Keratinocyte (primary cell): ENCODE measurements at regions not wholly inside any gene's neighbourhood (a gene's known extent, or its start where the extent isn't known, plus 50 kb on each side); places are given as distances from the start of the nearest gene placed in this dataset.

ENCODE experiments used
- DNase-seq: peaks from one replicate; pipeline ENCODE4 v3.0.0-alpha.2; 2011; ENCODE audit warnings: low read depth, missing footprints, low spot score
- FAIRE-seq: peaks from 2 replicates; lab custom pipeline; 2011; peaks lifted over from hg19 to GRCh38; lab: Jason Lieb, UNC
- H2AFZ ChIP-seq: 2 replicates; pipeline ENCODE4 v1.6.0; 2012; ENCODE audit warnings: low read length, control low read depth, inconsistent platforms; ENCODE audit not compliant: control insufficient read depth
- H3K27ac ChIP-seq: 2 replicates; pipeline ENCODE4 v1.5.1; 2011; ENCODE audit warnings: low read length; ENCODE audit not compliant: control insufficient read depth, insufficient read depth
- H3K27me3 ChIP-seq: 3 replicates; pipeline ENCODE4 v1.6.0; 2011; ENCODE audit warnings: low read length; ENCODE audit not compliant: control insufficient read depth, insufficient read depth; ENCODE audit errors: extremely low read depth
- H3K36me3 ChIP-seq, 2 experiments: 2 replicates in 1 of 2; 3 replicates in 1 of 2; pipeline ENCODE4 v1.5.1; 2011; ENCODE audit warnings: low read length in 2 of 2, mild to moderate bottlenecking in 1 of 2; ENCODE audit not compliant: control insufficient read depth in 2 of 2, insufficient read depth in 2 of 2; ENCODE audit errors: extremely low read depth in 1 of 2
- H3K4me1 ChIP-seq: 3 replicates; pipeline ENCODE4 v1.5.1; 2011; ENCODE audit warnings: low read length; ENCODE audit not compliant: control insufficient read depth, insufficient read depth; ENCODE audit errors: extremely low read depth
- H3K4me2 ChIP-seq: 3 replicates; pipeline ENCODE4 v1.6.0; 2011; ENCODE audit warnings: low read depth, low read length; ENCODE audit not compliant: control insufficient read depth, insufficient read depth; ENCODE audit errors: extremely low read depth
- H3K4me3 ChIP-seq, 3 experiments: fragments of 200-600 bp in 1 of 3; sonication (generic) in 1 of 3; 2 replicates in 2 of 3; 3 replicates in 1 of 3; pipeline ENCODE4 v1.5.1; 2011 to 2016; ENCODE audit warnings: low read length in 3 of 3, mild to moderate bottlenecking in 3 of 3, control low read depth in 2 of 3, inconsistent platforms in 1 of 3, low read depth in 1 of 3, mixed read lengths in 1 of 3, mixed run types in 1 of 3, moderate library complexity in 1 of 3; ENCODE audit not compliant: control insufficient read depth in 2 of 3, insufficient read depth in 2 of 3; ENCODE audit errors: extremely low read depth in 1 of 3
- H3K79me2 ChIP-seq: 2 replicates; pipeline ENCODE4 v1.6.0; 2012; ENCODE audit warnings: low read length; ENCODE audit not compliant: control insufficient read depth, insufficient read depth
- H3K9ac ChIP-seq: 3 replicates; pipeline ENCODE4 v1.6.0; 2011; ENCODE audit warnings: low read length; ENCODE audit not compliant: control insufficient read depth, insufficient read depth; ENCODE audit errors: extremely low read depth
- H3K9me1 ChIP-seq: 3 replicates; pipeline ENCODE4 v1.6.0; 2011; ENCODE audit warnings: low read length; ENCODE audit not compliant: control insufficient read depth, insufficient read depth; ENCODE audit errors: extremely low read depth
- H3K9me3 ChIP-seq: 2 replicates; pipeline ENCODE4 v1.5.1; 2012; ENCODE audit warnings: low read depth, low read length; ENCODE audit not compliant: control insufficient read depth
- H4K20me1 ChIP-seq: 3 replicates; pipeline ENCODE4 v1.6.0; 2011; ENCODE audit warnings: low read length; ENCODE audit not compliant: control insufficient read depth, insufficient read depth; ENCODE audit errors: extremely low read depth
- CTCF ChIP-seq, 3 experiments: IDR thresholded peaks in 1 of 3; conservative IDR thresholded peaks in 1 of 3; optimal IDR thresholded peaks in 1 of 3; 2 replicates in 2 of 3; 3 replicates in 1 of 3; pipeline versions ENCODE3 to v1.5.1; 2011; ENCODE audit warnings: low read length in 3 of 3, mild to moderate bottlenecking in 3 of 3, moderate library complexity in 2 of 3, control low read depth in 1 of 3, inconsistent platforms in 1 of 3; ENCODE audit not compliant: insufficient read depth in 2 of 3; ENCODE audit errors: extremely low read depth in 1 of 3
- EZH2 ChIP-seq: IDR thresholded peaks from one replicate; pipeline ENCODE4 v1.6.1; 2012; ENCODE audit warnings: inconsistent platforms, mild to moderate bottlenecking, low read length, moderate library complexity
- dilution Hi-C: fragments of 300-500 bp; cut with MboI; formaldehyde crosslinking; loops from one replicate; pipeline ENCODE4 v1.7.0; 2020; ENCODE audit warnings: low sequenced_read_pairs; ENCODE audit not compliant: extremely low pct_ligation_motif_present

GRCh38 chr13:19056355-19056880 lies 125.2 kb downstream of the TUBA3C start:
- TF ChIP-seq CTCF (optimal IDR thresholded peaks at IDR 0.05 in 1 of 3, IDR thresholded peaks at IDR 0.05 in 1 of 3, conservative IDR thresholded peaks at IDR 0.05 in 1 of 3; ENCODE audit: extremely low read depth in 1 of 3, insufficient read depth in 2 of 3, low read length in 3 of 3), result no peak
- H2AFZ ChIP-seq, result no peak overlapping the region
- no peak for FAIRE-seq

GRCh38 chr13:19055611-19056010 lies 126.0 kb downstream of the TUBA3C start:
- peaks cover 23% of the 10 kb centered on the region for H3K9me3 ChIP-seq
- no peaks in the 10 kb centered on the region for H3K4me1 ChIP-seq
- H2AFZ ChIP-seq, result no peak overlapping the region
- DNase-seq, result no peak
- H3K27ac ChIP-seq, result no peak overlapping the region
- TF ChIP-seq CTCF (optimal IDR thresholded peaks at IDR 0.05 in 1 of 3, IDR thresholded peaks at IDR 0.05 in 1 of 3, conservative IDR thresholded peaks at IDR 0.05 in 1 of 3; ENCODE audit: extremely low read depth in 1 of 3, insufficient read depth in 2 of 3, low read length in 3 of 3) (no peak), EZH2 (no peak)
- H3K4me2 ChIP-seq, result no peak overlapping the region
- no peak overlapping the region for H3K4me3 ChIP-seq
- H3K9ac ChIP-seq, result no peak overlapping the region
- H3K27me3 ChIP-seq, result no peaks in the 10 kb centered on the region
- no peaks in the 10 kb centered on the region for H3K79me2 ChIP-seq
- no peaks in the 10 kb centered on the region for H4K20me1 ChIP-seq
- FAIRE-seq, result no peak
- H3K36me3 ChIP-seq, result no peaks in the 10 kb centered on the region
- H3K9me1 ChIP-seq, result no peaks in the 10 kb centered on the region
- dilution Hi-C loops, result no loop called here

More at GRCh38 chr13:19056355-19056880, 125.2 kb downstream of the TUBA3C start:
- DNase-seq, result no peak
- H3K36me3 ChIP-seq, result no peaks in the 10 kb centered on the region
- dilution Hi-C loops, result no loop called here
- no peak overlapping the region for H3K9ac ChIP-seq
- no peak overlapping the region for H3K4me3 ChIP-seq
- no peak overlapping the region for H3K27ac ChIP-seq
- H3K9me1 ChIP-seq, result no peaks in the 10 kb centered on the region
- H3K4me2 ChIP-seq, result no peak overlapping the region
- no peaks in the 10 kb centered on the region for H3K4me1 ChIP-seq
- no peaks in the 10 kb centered on the region for H3K79me2 ChIP-seq
- no peaks in the 10 kb centered on the region for H4K20me1 ChIP-seq
- peaks cover 24% of the 10 kb centered on the region for H3K9me3 ChIP-seq
- no peaks in the 10 kb centered on the region for H3K27me3 ChIP-seq
